Liver (tissue), 8 donors: ENCODE measurements at regions not wholly inside any gene's neighbourhood (a gene's known extent, or its start where the extent isn't known, plus 50 kb on each side); places are given as distances from the start of the nearest gene placed in this dataset.

Source experiments
- DNase-seq: peaks from one replicate; pipeline ENCODE4 v3.0.0-alpha.2; 2017; ENCODE audit warnings: low spot score
- H3K27ac ChIP-seq, 2 donors: one replicate each; pipeline ENCODE4 v1.7.0; 2013; ENCODE audit warnings: inconsistent platforms in 2 of 2, low read length in 2 of 2, control low read depth in 1 of 2, low read depth in 1 of 2, mild to moderate bottlenecking in 1 of 2
- H3K27me3 ChIP-seq, 4 donors: one replicate each; pipeline versions ENCODE4 v1.6.1 to v1.7.0; 2013; ENCODE audit warnings: low read length in 3 of 4, inconsistent platforms in 1 of 4, mild to moderate bottlenecking in 1 of 4, moderate library complexity in 1 of 4; ENCODE audit not compliant: control insufficient read depth in 4 of 4, insufficient read depth in 4 of 4
- H3K36me3 ChIP-seq, 4 donors: one replicate each; pipeline versions ENCODE4 v1.6.1 to v1.7.0; 2013; ENCODE audit warnings: low read length in 3 of 4, mild to moderate bottlenecking in 3 of 4, low read depth in 1 of 4, moderate library complexity in 1 of 4; ENCODE audit not compliant: control insufficient read depth in 4 of 4, insufficient read depth in 3 of 4
- H3K4me1 ChIP-seq, 4 donors: one replicate each; pipeline versions ENCODE4 v1.6.1 to v1.7.0; 2013; ENCODE audit warnings: low read length in 3 of 4, mild to moderate bottlenecking in 3 of 4, moderate library complexity in 1 of 4; ENCODE audit not compliant: control insufficient read depth in 4 of 4, insufficient read depth in 4 of 4
- H3K4me3 ChIP-seq, 3 donors: one replicate each; pipeline versions ENCODE4 v1.6.1 to v1.7.0; 2013; ENCODE audit warnings: low read length in 3 of 3, control low read depth in 1 of 3, low read depth in 1 of 3, mild to moderate bottlenecking in 1 of 3
- H3K9ac ChIP-seq, 2 donors: one replicate each; pipeline ENCODE4 v1.7.0; 2013; ENCODE audit warnings: low read length in 2 of 2, mild to moderate bottlenecking in 2 of 2, moderate library complexity in 2 of 2, control low read depth in 1 of 2, low read depth in 1 of 2
- H3K9me3 ChIP-seq, 4 donors: one replicate each; pipeline versions ENCODE4 v1.6.1 to v1.7.0; 2013; ENCODE audit warnings: low read length in 3 of 4; ENCODE audit not compliant: control insufficient read depth in 4 of 4
- ATF3 ChIP-seq: IDR thresholded peaks from 2 replicates; pipeline ENCODE4 v1.6.1; 2016; ENCODE audit warnings: antibody characterized with exemption
- CTCF ChIP-seq: fragments of 150-350 bp; IDR thresholded peaks from 2 replicates; pipeline ENCODE4 v1.5.1; 2017; ENCODE audit warnings: improper control_type of control experiment, low read depth, low read length; ENCODE audit not compliant: missing input control
- EGR1 ChIP-seq, 2 donors: IDR thresholded peaks; 2 replicates each; pipeline ENCODE4 v1.6.1; 2016 to 2018; ENCODE audit warnings: antibody characterized with exemption in 2 of 2, low read depth in 2 of 2
- FOXA1 ChIP-seq: IDR thresholded peaks from 2 replicates; pipeline ENCODE4 v1.6.1; 2016; ENCODE audit warnings: antibody characterized with exemption
- FOXA2 ChIP-seq: IDR thresholded peaks from 2 replicates; pipeline ENCODE4 v1.6.1; 2016; ENCODE audit warnings: antibody characterized with exemption
- GABPA ChIP-seq, 2 donors: IDR thresholded peaks in 1 of 2; conservative IDR thresholded peaks in 1 of 2; 2 replicates each; pipeline ENCODE4 v1.6.1; 2016; ENCODE audit warnings: antibody characterized with exemption in 2 of 2, mild to moderate bottlenecking in 1 of 2, moderate library complexity in 1 of 2
- HNF4A ChIP-seq, 2 donors: conservative IDR thresholded peaks; 2 replicates each; pipeline ENCODE4 v1.6.1; 2016; ENCODE audit warnings: antibody characterized with exemption in 2 of 2, mild to moderate bottlenecking in 2 of 2
- HNF4G ChIP-seq: IDR thresholded peaks from 2 replicates; pipeline ENCODE4 v1.6.1; 2016; ENCODE audit warnings: antibody characterized with exemption
- JUND ChIP-seq, 2 donors: IDR thresholded peaks; 2 replicates each; pipeline ENCODE4 v1.6.1; 2016; ENCODE audit warnings: antibody characterized with exemption in 2 of 2
- MAX ChIP-seq: IDR thresholded peaks from 2 replicates; pipeline ENCODE4 v1.6.1; 2016; ENCODE audit warnings: antibody characterized with exemption
- NR2F2 ChIP-seq: IDR thresholded peaks from 2 replicates; pipeline ENCODE4 v1.6.1; 2016; ENCODE audit warnings: antibody characterized with exemption
- RAD21 ChIP-seq, 2 donors: IDR thresholded peaks; 2 replicates each; pipeline ENCODE4 v1.6.1; 2016; ENCODE audit warnings: antibody characterized with exemption in 2 of 2, mild to moderate bottlenecking in 2 of 2
- REST ChIP-seq: IDR thresholded peaks from 2 replicates; pipeline ENCODE4 v1.6.1; 2016; ENCODE audit warnings: antibody characterized with exemption, mild to moderate bottlenecking
- RXRA ChIP-seq, 2 donors: IDR thresholded peaks; 2 replicates each; pipeline ENCODE4 v1.6.1; 2017 to 2018; ENCODE audit warnings: antibody characterized with exemption in 2 of 2, mild to moderate bottlenecking in 1 of 2
- SP1 ChIP-seq: IDR thresholded peaks from 2 replicates; pipeline ENCODE4 v1.6.1; 2018; ENCODE audit warnings: antibody characterized with exemption, mild to moderate bottlenecking
- TAF1 ChIP-seq: conservative IDR thresholded peaks from 2 replicates; pipeline ENCODE4 v1.6.1; 2016; ENCODE audit warnings: antibody characterized with exemption, mild to moderate bottlenecking
- YY1 ChIP-seq: IDR thresholded peaks from 2 replicates; pipeline ENCODE4 v1.6.1; 2016; ENCODE audit warnings: antibody characterized with exemption, mild to moderate bottlenecking
- ZBTB33 ChIP-seq: IDR thresholded peaks from 2 replicates; pipeline ENCODE4 v1.6.1; 2016; ENCODE audit warnings: antibody characterized with exemption
- WGBS: extraction: QIAGEN DNeasy Blood & Tissue Kit; methylation state at CpG from one replicate; pipeline ENCODE4 v1.1.7; 2013; 5-methylcytosine and 5-hydroxymethylcytosine counted together
- donor health status: healthy.
- donor health status: healthy.
- donor health status: healthy.
- donor health status: healthy.
- donor health status: healthy.

- H3K4me1 ChIP-seq, result no peaks in the 10 kb centered on the region
- H3K27me3 ChIP-seq, result no peaks in the 10 kb centered on the region
- H3K4me3 ChIP-seq, result no peak overlapping the region
- H3K9ac ChIP-seq, result no peak overlapping the region
- whole genome bisulfite sequencing, result 61% methylated on average over 1 of the region's 1 CpG
- no peak for TF ChIP-seq ZBTB33
- no peak for TF ChIP-seq TAF1
- no peak for TF ChIP-seq ATF3
- no peak for TF ChIP-seq NR2F2
- TF ChIP-seq GABPA (IDR thresholded peaks at IDR 0.05 in 1 of 2, conservative IDR thresholded peaks at IDR 0.05 in 1 of 2), result no peak
- no peak for TF ChIP-seq YY1
- TF ChIP-seq RXRA (IDR thresholded peaks at IDR 0.05), result no peak
- no peak for TF ChIP-seq FOXA2
- no peak for TF ChIP-seq CTCF
- no peak for TF ChIP-seq HNF4A (conservative IDR thresholded peaks at IDR 0.05)
- no peak for TF ChIP-seq MAX
- no peak for TF ChIP-seq SP1
- no peaks in the 10 kb centered on the region for H3K36me3 ChIP-seq
- no peaks in the 10 kb centered on the region for H3K9me3 ChIP-seq
- H3K27ac ChIP-seq, result no peak overlapping the region
- DNase-seq, result no peak
These were observed 308.8 kb downstream of the TEX13C start for GRCh38 chrX:125628435-125628834.

- H3K4me3 ChIP-seq, result no peak overlapping the region
- no peaks in the 10 kb centered on the region for H3K4me1 ChIP-seq
- TF ChIP-seq RXRA (IDR thresholded peaks at IDR 0.05), result no peak
- no peak for TF ChIP-seq SP1
- TF ChIP-seq MAX, result no peak
- TF ChIP-seq FOXA2, result no peak
- TF ChIP-seq REST, result no peak
- no peak for TF ChIP-seq ZBTB33
- no peak for TF ChIP-seq FOXA1
- TF ChIP-seq JUND (IDR thresholded peaks at IDR 0.05), result no peak
- TF ChIP-seq HNF4G, result no peak
- TF ChIP-seq HNF4A (conservative IDR thresholded peaks at IDR 0.05), result no peak
- no peak for TF ChIP-seq RAD21 (IDR thresholded peaks at IDR 0.05)
- no peak for TF ChIP-seq NR2F2
- no peak for TF ChIP-seq ATF3
- TF ChIP-seq EGR1 (IDR thresholded peaks at IDR 0.05; ENCODE audit: low read depth in 2 of 2), result no peak
- no peak for TF ChIP-seq GABPA (IDR thresholded peaks at IDR 0.05 in 1 of 2, conservative IDR thresholded peaks at IDR 0.05 in 1 of 2)
- no peak for TF ChIP-seq TAF1
- TF ChIP-seq YY1, result no peak
- DNase-seq, result no peak
- H3K27ac ChIP-seq, result no peak overlapping the region
- no peaks in the 10 kb centered on the region for H3K36me3 ChIP-seq
- no peak overlapping the region for H3K9ac ChIP-seq
- WGBS, result 88% methylated on average over 1 of the region's 1 CpG
- H3K27me3 ChIP-seq, result no peaks in the 10 kb centered on the region
- peaks cover 0 to 2% (median 0%) of the 10 kb centered on the region in 4 donors for H3K9me3 ChIP-seq
These were observed 321.7 kb downstream of the TEX13C start for GRCh38 chrX:125641405-125641804.
